Panc1 (cell line): ENCODE measurements at regions not wholly inside any gene's neighbourhood (a gene's known extent, or its start where the extent isn't known, plus 50 kb on each side); places are given as distances from the start of the nearest gene placed in this dataset.

Source experiments
- ATAC-seq: fragments of 200-7000 bp; cut with Tn5 transposase; 2 replicates; pipeline ENCODE4 v1.9.1; 2020; ENCODE audit warnings: mild to moderate bottlenecking, moderate library complexity
- BruUV-seq: library from RNA; stranded (reverse); fragments of 400-500 nt; replicated peaks from 2 replicates; lab custom pipeline; 2021; lab: Mats Ljungman, UMichigan
- CTCF ChIA-PET: fragments of 300-600 bp; sonication (Branson Sonifier 250); formaldehyde crosslinking; loops from one replicate; lab custom pipeline; 2022; ENCODE audit warnings: antibody characterized with exemption; lab: Charles Lee
- POLR2A ChIA-PET: fragments of 300-600 bp; sonication (Branson Sonifier 250); formaldehyde crosslinking; loops from one replicate; lab custom pipeline; 2022; ENCODE audit warnings: antibody characterized with exemption; lab: Charles Lee
- DNase-seq: peaks from one replicate; pipeline ENCODE4 v3.0.0-alpha.2; 2010; ENCODE audit warnings: low read depth, low spot score
- H3K27ac ChIP-seq: 2 replicates; pipeline ENCODE4 v1.5.1; 2011; ENCODE audit warnings: mild to moderate bottlenecking, low read length, inconsistent platforms
- H3K27me3 ChIP-seq: fragments of 200-500 bp; sonication (Bioruptor generic); 2 replicates; pipeline ENCODE4 v1.6.0; 2014; ENCODE audit warnings: low read length, inconsistent platforms; ENCODE audit not compliant: control insufficient read depth, insufficient read depth
- H3K36me3 ChIP-seq: fragments of 200-500 bp; sonication (Bioruptor generic); 2 replicates; pipeline ENCODE4 v1.5.1; 2014; ENCODE audit warnings: inconsistent platforms, mild to moderate bottlenecking, low read length, moderate library complexity; ENCODE audit not compliant: control insufficient read depth, insufficient read depth
- H3K4me1 ChIP-seq: 2 replicates; pipeline ENCODE4 v1.5.1; 2011; ENCODE audit warnings: inconsistent platforms, mild to moderate bottlenecking, low read length, moderate library complexity; ENCODE audit not compliant: control insufficient read depth, insufficient read depth
- H3K4me3 ChIP-seq, 2 experiments: 2 replicates each; pipeline ENCODE4 v1.5.1; 2011 to 2012; ENCODE audit warnings: low read depth in 2 of 2, low read length in 2 of 2, mild to moderate bottlenecking in 2 of 2, inconsistent platforms in 1 of 2, moderate library complexity in 1 of 2
- H3K9me3 ChIP-seq: fragments of 200-500 bp; sonication (Bioruptor generic); 2 replicates; pipeline ENCODE4 v1.5.1; 2014; ENCODE audit warnings: low read depth, mild to moderate bottlenecking, inconsistent platforms, low read length, moderate library complexity; ENCODE audit not compliant: control insufficient read depth, insufficient read depth
- POLR2AphosphoS5 ChIP-seq: IDR thresholded peaks from 2 replicates; pipeline ENCODE4 v1.6.1; 2012; ENCODE audit warnings: mild to moderate bottlenecking, low read depth, low read length, moderate library complexity
- SIN3A ChIP-seq: IDR thresholded peaks from 2 replicates; pipeline ENCODE4 v1.6.1; 2012; ENCODE audit warnings: low read depth, mild to moderate bottlenecking, low read length, moderate library complexity, borderline replicate concordance; ENCODE audit not compliant: insufficient read depth
- TCF7L2 ChIP-seq: IDR thresholded peaks from 2 replicates; pipeline ENCODE4 v1.6.1; 2011; ENCODE audit warnings: mild to moderate bottlenecking, low read depth, low read length, inconsistent platforms
- in situ Hi-C: cut with HindIII; loops from 2 replicates; pipeline ENCODE4 v1.10.0; 2016; ENCODE audit warnings: low sequenced_read_pairs, low pct_unique_long_range_greater_than_20kb
- intact Hi-C: fragments of 100-400 bp; cut with micrococcal nuclease; formaldehyde crosslinking; loops from one replicate; pipeline ENCODE4 v1.10.0; 2022; ENCODE audit not compliant: unreplicated experiment
- TF ChIP-seq, protein P1 (sequence below): fragments of 450-650 bp; IDR thresholded peaks from 2 replicates; pipeline ENCODE4 v1.5.1; 2017; ENCODE audit warnings: mild to moderate bottlenecking
- TF ChIP-seq, protein P2 (sequence below), 2 experiments: IDR thresholded peaks; 2 replicates each; pipeline ENCODE4 v1.6.1; 2011 to 2012; ENCODE audit warnings: low read depth in 2 of 2, control low read depth in 1 of 2, low read length in 1 of 2, mild to moderate bottlenecking in 1 of 2, moderate library complexity in 1 of 2; ENCODE audit not compliant: insufficient read depth in 1 of 2

DNA sequence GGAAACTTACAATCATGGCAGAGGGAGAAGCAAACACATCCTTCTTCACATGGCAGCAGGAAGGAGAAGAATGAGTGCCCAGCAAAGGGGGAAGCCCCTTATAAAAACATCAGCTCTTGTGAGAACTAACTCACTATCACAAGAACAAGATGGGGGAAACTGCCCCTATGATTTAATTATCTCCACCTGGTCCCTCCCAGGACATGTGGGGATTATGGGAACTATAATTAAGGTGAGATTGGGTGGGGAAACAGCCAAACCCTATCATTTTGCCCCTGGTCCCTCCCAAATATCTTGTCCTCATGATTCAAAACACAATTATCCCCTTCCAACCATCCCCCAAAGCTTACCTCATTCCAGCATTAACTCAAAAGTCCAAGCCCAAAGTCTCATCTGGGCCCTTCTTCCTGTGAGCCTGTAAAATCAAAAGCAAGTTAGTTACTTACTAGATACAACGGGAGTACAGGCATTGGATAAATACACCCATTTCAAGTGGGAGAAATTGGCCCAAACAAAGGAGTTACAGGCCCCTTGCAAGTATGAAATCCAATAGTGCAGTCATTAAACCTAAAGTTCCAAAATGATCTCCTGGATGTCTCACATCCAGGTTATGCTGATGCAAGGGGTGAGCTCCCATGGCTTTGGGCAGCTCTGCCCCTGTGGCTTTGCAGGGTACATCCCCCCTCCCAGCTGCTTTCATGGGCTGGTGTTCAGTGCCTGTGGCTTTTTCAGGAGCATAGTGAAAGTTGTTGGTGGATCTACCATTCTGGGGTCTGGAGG lies 122.3 kb downstream of the MYCN start:
- no peak overlapping the region for H3K4me3 ChIP-seq
- intact Hi-C loops: no loop called here
- ChIA-PET POLR2A (no interaction called here), CTCF (no interaction called here)
- no peaks in the 10 kb centered on the region for H3K36me3 ChIP-seq
- in situ Hi-C loops: no loop called here
- H3K4me1 ChIP-seq: no peaks in the 10 kb centered on the region
- no peak overlapping the region for H3K27ac ChIP-seq
- no peak for DNase-seq
- BruUV-seq: no TSS peak
- TF ChIP-seq, protein P1, sequence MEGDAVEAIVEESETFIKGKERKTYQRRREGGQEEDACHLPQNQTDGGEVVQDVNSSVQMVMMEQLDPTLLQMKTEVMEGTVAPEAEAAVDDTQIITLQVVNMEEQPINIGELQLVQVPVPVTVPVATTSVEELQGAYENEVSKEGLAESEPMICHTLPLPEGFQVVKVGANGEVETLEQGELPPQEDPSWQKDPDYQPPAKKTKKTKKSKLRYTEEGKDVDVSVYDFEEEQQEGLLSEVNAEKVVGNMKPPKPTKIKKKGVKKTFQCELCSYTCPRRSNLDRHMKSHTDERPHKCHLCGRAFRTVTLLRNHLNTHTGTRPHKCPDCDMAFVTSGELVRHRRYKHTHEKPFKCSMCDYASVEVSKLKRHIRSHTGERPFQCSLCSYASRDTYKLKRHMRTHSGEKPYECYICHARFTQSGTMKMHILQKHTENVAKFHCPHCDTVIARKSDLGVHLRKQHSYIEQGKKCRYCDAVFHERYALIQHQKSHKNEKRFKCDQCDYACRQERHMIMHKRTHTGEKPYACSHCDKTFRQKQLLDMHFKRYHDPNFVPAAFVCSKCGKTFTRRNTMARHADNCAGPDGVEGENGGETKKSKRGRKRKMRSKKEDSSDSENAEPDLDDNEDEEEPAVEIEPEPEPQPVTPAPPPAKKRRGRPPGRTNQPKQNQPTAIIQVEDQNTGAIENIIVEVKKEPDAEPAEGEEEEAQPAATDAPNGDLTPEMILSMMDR: no peak
- TF ChIP-seq, protein P2, sequence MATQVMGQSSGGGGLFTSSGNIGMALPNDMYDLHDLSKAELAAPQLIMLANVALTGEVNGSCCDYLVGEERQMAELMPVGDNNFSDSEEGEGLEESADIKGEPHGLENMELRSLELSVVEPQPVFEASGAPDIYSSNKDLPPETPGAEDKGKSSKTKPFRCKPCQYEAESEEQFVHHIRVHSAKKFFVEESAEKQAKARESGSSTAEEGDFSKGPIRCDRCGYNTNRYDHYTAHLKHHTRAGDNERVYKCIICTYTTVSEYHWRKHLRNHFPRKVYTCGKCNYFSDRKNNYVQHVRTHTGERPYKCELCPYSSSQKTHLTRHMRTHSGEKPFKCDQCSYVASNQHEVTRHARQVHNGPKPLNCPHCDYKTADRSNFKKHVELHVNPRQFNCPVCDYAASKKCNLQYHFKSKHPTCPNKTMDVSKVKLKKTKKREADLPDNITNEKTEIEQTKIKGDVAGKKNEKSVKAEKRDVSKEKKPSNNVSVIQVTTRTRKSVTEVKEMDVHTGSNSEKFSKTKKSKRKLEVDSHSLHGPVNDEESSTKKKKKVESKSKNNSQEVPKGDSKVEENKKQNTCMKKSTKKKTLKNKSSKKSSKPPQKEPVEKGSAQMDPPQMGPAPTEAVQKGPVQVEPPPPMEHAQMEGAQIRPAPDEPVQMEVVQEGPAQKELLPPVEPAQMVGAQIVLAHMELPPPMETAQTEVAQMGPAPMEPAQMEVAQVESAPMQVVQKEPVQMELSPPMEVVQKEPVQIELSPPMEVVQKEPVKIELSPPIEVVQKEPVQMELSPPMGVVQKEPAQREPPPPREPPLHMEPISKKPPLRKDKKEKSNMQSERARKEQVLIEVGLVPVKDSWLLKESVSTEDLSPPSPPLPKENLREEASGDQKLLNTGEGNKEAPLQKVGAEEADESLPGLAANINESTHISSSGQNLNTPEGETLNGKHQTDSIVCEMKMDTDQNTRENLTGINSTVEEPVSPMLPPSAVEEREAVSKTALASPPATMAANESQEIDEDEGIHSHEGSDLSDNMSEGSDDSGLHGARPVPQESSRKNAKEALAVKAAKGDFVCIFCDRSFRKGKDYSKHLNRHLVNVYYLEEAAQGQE (IDR thresholded peaks at IDR 0.05; ENCODE audit: insufficient read depth in 1 of 2, low read depth in 2 of 2, low read length in 1 of 2): no peak
- no peak for TF ChIP-seq TCF7L2
- H3K9me3 ChIP-seq: no peaks in the 10 kb centered on the region; the same call in 1 of the 2 replicates
- no peaks in the 10 kb centered on the region for H3K27me3 ChIP-seq
- ATAC-seq: no peak

DNA sequence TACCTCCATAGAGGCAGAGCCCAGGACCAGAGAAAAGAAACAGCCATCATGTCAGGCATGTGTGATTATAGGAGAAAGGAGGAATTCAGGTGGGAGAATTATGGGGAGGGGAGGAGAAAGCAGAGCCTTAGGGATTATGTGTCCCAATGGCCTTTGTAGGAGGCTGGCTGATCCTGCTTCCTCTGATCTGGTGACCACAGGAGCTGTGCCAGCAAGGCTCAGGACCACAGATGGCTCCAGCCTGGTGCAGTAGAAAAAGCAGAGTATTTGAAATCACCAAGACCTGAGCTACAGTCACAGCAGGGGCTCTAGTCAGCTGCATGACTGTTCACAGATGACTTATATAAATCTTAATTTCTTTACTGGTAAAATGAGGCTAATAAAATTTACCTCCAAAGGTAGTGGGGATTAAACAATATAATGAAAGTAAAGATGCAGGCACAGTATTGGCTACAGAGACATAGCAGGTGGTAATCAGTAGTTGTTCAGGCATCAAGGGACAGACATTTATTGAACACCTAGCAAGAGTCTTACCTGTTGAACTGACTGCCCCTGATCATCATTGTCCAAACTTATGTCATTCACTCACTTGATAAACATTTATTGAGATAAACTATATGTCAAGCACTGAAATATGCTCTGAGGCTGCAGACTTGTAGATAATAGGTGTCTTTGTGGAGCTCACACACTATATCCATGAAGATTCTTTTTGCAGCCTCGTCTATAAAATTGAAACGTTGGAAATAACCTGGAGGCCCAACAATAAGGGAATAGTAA lies 121.3 kb downstream of the MYCN start:
- H3K4me1 ChIP-seq: no peaks in the 10 kb centered on the region
- BruUV-seq: no TSS peak
- DNase-seq: no peak
- no peak overlapping the region for H3K4me3 ChIP-seq
- ChIA-PET POLR2A (no interaction called here), CTCF (no interaction called here)
- H3K27me3 ChIP-seq: no peaks in the 10 kb centered on the region
- intact Hi-C loops: no loop called here
- no peaks in the 10 kb centered on the region for H3K36me3 ChIP-seq
- ATAC-seq: no peak
- H3K9me3 ChIP-seq: no peaks in the 10 kb centered on the region; the same call in 1 of the 2 replicates
- in situ Hi-C loops: no loop called here
- H3K27ac ChIP-seq: no peak overlapping the region
- TF ChIP-seq, protein P1: no peak
- TF ChIP-seq, protein P2 (IDR thresholded peaks at IDR 0.05; ENCODE audit: insufficient read depth in 1 of 2, low read depth in 2 of 2, low read length in 1 of 2): no peak
- TF ChIP-seq TCF7L2: no peak
- no peak for TF ChIP-seq SIN3A
- no peak for TF ChIP-seq POLR2AphosphoS5
